ENCODE measurements at regions not wholly inside any gene's neighbourhood (a gene's known extent, or its start where the extent isn't known, plus 50 kb on each side); places are given as distances from the start of the nearest gene placed in this dataset.

GRCh38 chr4:123312116-123312515, 84.5 kb upstream of the SPRY1 start:
- no peaks in the 10 kb centered on the region for H3K4me1 ChIP-seq (ENCODE audit: control insufficient read depth, low read length)
- no peak for TF ChIP-seq EZH2phosphoT487 (IDR thresholded peaks at IDR 0.05; ENCODE audit: borderline replicate concordance, low read length)
- TF ChIP-seq CTCF (IDR thresholded peaks at IDR 0.05; ENCODE audit: low read depth, low read length, poor library complexity, severe bottlenecking), result no peak
- H3K27ac ChIP-seq (ENCODE audit: low read depth, low read length), result no peak overlapping the region

GRCh38 chr4:123312951-123313592, 83.5 kb upstream of the SPRY1 start:
- Histone ChIP-seq H3K9me2 (replicated peaks; ENCODE audit: control insufficient read depth, low read length) (no peaks in the 10 kb centered on the region), H4K20me1 (ENCODE audit: control insufficient read depth, insufficient read depth, low read depth, low read length) (no peaks in the 10 kb centered on the region), H3F3A (ENCODE audit: control insufficient read depth, insufficient read depth) (no peaks in the 10 kb centered on the region), H3K36me3 (ENCODE audit: control insufficient read depth, low read length) (no peaks in the 10 kb centered on the region), H3K79me2 (ENCODE audit: control insufficient read depth, low read length) (no peaks in the 10 kb centered on the region), H3K4me1 (ENCODE audit: control insufficient read depth, low read length) (no peaks in the 10 kb centered on the region), H3K27ac (ENCODE audit: low read depth, low read length) (no peak overlapping the region), H3K4me2 (ENCODE audit: low read length) (no peak overlapping the region), H3K27me3 (ENCODE audit: control insufficient read depth, low read length) (no peaks in the 10 kb centered on the region), H3K9me3 (ENCODE audit: control insufficient read depth, insufficient read depth, low read length) (no peaks in the 10 kb centered on the region), H3K4me3 (ENCODE audit: low read length) (no peak overlapping the region)
- TF ChIP-seq EZH2phosphoT487 (IDR thresholded peaks at IDR 0.05; ENCODE audit: borderline replicate concordance, low read length) (no peak), CTCF (IDR thresholded peaks at IDR 0.05; ENCODE audit: low read depth, low read length, poor library complexity, severe bottlenecking) (no peak)

More at GRCh38 chr4:123312116-123312515, 84.5 kb upstream of the SPRY1 start:
- no peaks in the 10 kb centered on the region for H3K27me3 ChIP-seq (ENCODE audit: control insufficient read depth, low read length)
- no peak overlapping the region for H3K4me3 ChIP-seq (ENCODE audit: low read length)
- no peaks in the 10 kb centered on the region for H3F3A ChIP-seq (ENCODE audit: control insufficient read depth, insufficient read depth)
- no peaks in the 10 kb centered on the region for H4K20me1 ChIP-seq (ENCODE audit: control insufficient read depth, insufficient read depth, low read depth, low read length)
- no peaks in the 10 kb centered on the region for H3K9me3 ChIP-seq (ENCODE audit: control insufficient read depth, insufficient read depth, low read length)
- no peaks in the 10 kb centered on the region for H3K9me2 ChIP-seq (replicated peaks; ENCODE audit: control insufficient read depth, low read length)
- H3K36me3 ChIP-seq (ENCODE audit: control insufficient read depth, low read length), result no peaks in the 10 kb centered on the region
- H3K79me2 ChIP-seq (ENCODE audit: control insufficient read depth, low read length), result no peaks in the 10 kb centered on the region
- no peak overlapping the region for H3K4me2 ChIP-seq (ENCODE audit: low read length)

GRCh38 chr4:123315617-123316016, 81.0 kb upstream of the SPRY1 start:
- no peak overlapping the region for H3K4me2 ChIP-seq (ENCODE audit: low read length)
- H3K4me1 ChIP-seq (ENCODE audit: control insufficient read depth, low read length), result no peaks in the 10 kb centered on the region
- H3K79me2 ChIP-seq (ENCODE audit: control insufficient read depth, low read length), result no peaks in the 10 kb centered on the region
- no peaks in the 10 kb centered on the region for H3K36me3 ChIP-seq (ENCODE audit: control insufficient read depth, low read length)
- no peaks in the 10 kb centered on the region for H3K9me3 ChIP-seq (ENCODE audit: control insufficient read depth, insufficient read depth, low read length)
- H3K9me2 ChIP-seq (replicated peaks; ENCODE audit: control insufficient read depth, low read length), result no peaks in the 10 kb centered on the region
- H4K20me1 ChIP-seq (ENCODE audit: control insufficient read depth, insufficient read depth, low read depth, low read length), result no peaks in the 10 kb centered on the region
- H3K4me3 ChIP-seq (ENCODE audit: low read length), result no peak overlapping the region
- no peaks in the 10 kb centered on the region for H3F3A ChIP-seq (ENCODE audit: control insufficient read depth, insufficient read depth)
- TF ChIP-seq CTCF (IDR thresholded peaks at IDR 0.05; ENCODE audit: low read depth, low read length, poor library complexity, severe bottlenecking), result no peak
- TF ChIP-seq EZH2phosphoT487 (IDR thresholded peaks at IDR 0.05; ENCODE audit: borderline replicate concordance, low read length), result no peak
- H3K27ac ChIP-seq (ENCODE audit: low read depth, low read length), result no peak overlapping the region
- no peaks in the 10 kb centered on the region for H3K27me3 ChIP-seq (ENCODE audit: control insufficient read depth, low read length)
